SK-N-SH (cell line): ENCODE measurements at regions not wholly inside any gene's neighbourhood (a gene's known extent, or its start where the extent isn't known, plus 50 kb on each side); places are given as distances from the start of the nearest gene placed in this dataset.

Experiments used
- CTCF ChIA-PET: fragments of 300-600, 350-600 bp; formaldehyde crosslinking; extraction: SDS; loops from one replicate; lab custom pipeline; 2021; lab: Yijun Ruan, JAX
- POLR2A ChIA-PET: fragments of 350-600 bp; sonication (Branson Sonifier 250); formaldehyde crosslinking; extraction: SDS; loops from one replicate; lab custom pipeline; 2020; ENCODE audit warnings: antibody characterized with exemption, inconsistent platforms; lab: Yijun Ruan, JAX
- DNase-seq: peaks from one replicate; pipeline ENCODE4 v3.0.0; 2012
- H2AFZ ChIP-seq: fragments of 200-600 bp; sonication (generic); 2 replicates; pipeline ENCODE4 v1.8.1; 2016; ENCODE audit warnings: antibody characterized with exemption, mild to moderate bottlenecking, low read depth
- H3F3A ChIP-seq: fragments of 200-600 bp; sonication (generic); replicated peaks from 2 replicates; pipeline ENCODE3; 2016; ENCODE audit warnings: antibody characterized with exemption, mild to moderate bottlenecking; ENCODE audit not compliant: insufficient read depth
- H3K27ac ChIP-seq, 2 experiments: fragments of 200-500 bp in 1 of 2; fragments of 200-600 bp in 1 of 2; sonication (Bioruptor generic) in 1 of 2; sonication (generic), shearing (Covaris generic) in 1 of 2; 2 replicates each; pipeline versions ENCODE4 v1.5.1 to v1.6.1; 2014 to 2016; ENCODE audit warnings: low read depth in 2 of 2, inconsistent platforms in 1 of 2, low read length in 1 of 2, mild to moderate bottlenecking in 1 of 2, mixed read lengths in 1 of 2
- H3K27me3 ChIP-seq: fragments of 200-600 bp; sonication (generic), shearing (Covaris generic); 2 replicates; pipeline ENCODE4 v1.6.1; 2016; ENCODE audit warnings: mixed run types; ENCODE audit not compliant: insufficient read depth
- H3K36me3 ChIP-seq, 2 experiments: fragments of 200-500 bp in 1 of 2; fragments of 200-600 bp in 1 of 2; sonication (Bioruptor generic) in 1 of 2; sonication (generic) in 1 of 2; replicated peaks in 1 of 2; 2 replicates each; pipeline versions ENCODE3 to v1.5.1; 2014 to 2016; ENCODE audit warnings: low read length in 1 of 2, mild to moderate bottlenecking in 1 of 2; ENCODE audit not compliant: insufficient read depth in 2 of 2, control insufficient read depth in 1 of 2
- H3K4me1 ChIP-seq, 2 experiments: fragments of 200-500 bp in 1 of 2; fragments of 200-600 bp in 1 of 2; sonication (Bioruptor generic) in 1 of 2; sonication (generic), shearing (Covaris generic) in 1 of 2; 2 replicates each; pipeline versions ENCODE4 v1.5.1 to v1.6.1; 2014 to 2016; ENCODE audit warnings: low read depth in 1 of 2, low read length in 1 of 2, mixed run types in 1 of 2; ENCODE audit not compliant: insufficient read depth in 2 of 2, control insufficient read depth in 1 of 2
- H3K4me2 ChIP-seq: fragments of 200-600 bp; sonication (generic), shearing (Covaris generic); 2 replicates; pipeline ENCODE4 v1.6.1; 2017; ENCODE audit warnings: mixed run types
- H3K4me3 ChIP-seq, 2 experiments: fragments of 200-500 bp in 1 of 2; fragments of 200-600 bp in 1 of 2; sonication (Bioruptor generic) in 1 of 2; sonication (generic), shearing (Covaris generic) in 1 of 2; 2 replicates each; pipeline versions ENCODE4 v1.5.1 to v1.8.1; 2014 to 2016; ENCODE audit warnings: low read depth in 2 of 2, inconsistent platforms in 1 of 2, low read length in 1 of 2, mild to moderate bottlenecking in 1 of 2, mixed read lengths in 1 of 2, moderate library complexity in 1 of 2
- H3K79me2 ChIP-seq: fragments of 200-600 bp; sonication (generic); 2 replicates; pipeline ENCODE4 v1.8.1; 2017; ENCODE audit warnings: mild to moderate bottlenecking; ENCODE audit not compliant: insufficient read depth
- H3K9ac ChIP-seq: fragments of 200-600 bp; sonication (generic); 2 replicates; pipeline ENCODE4 v1.6.1; 2017; ENCODE audit warnings: mixed run types
- H3K9me2 ChIP-seq: fragments of 200-600 bp; sonication (generic); 2 replicates; pipeline ENCODE4 v1.6.1; 2017; ENCODE audit warnings: mixed run types
- H3K9me3 ChIP-seq: fragments of 200-600 bp; sonication (generic); 2 replicates; pipeline ENCODE4 v1.6.1; 2017; ENCODE audit warnings: mixed run types, mild to moderate bottlenecking, moderate library complexity
- H4K20me1 ChIP-seq: fragments of 200-600 bp; sonication (generic); 2 replicates; pipeline ENCODE4 v1.6.1; 2017; ENCODE audit warnings: mild to moderate bottlenecking, mixed run types; ENCODE audit not compliant: insufficient read depth
- CHD2 ChIP-seq: fragments of 150-350 bp; IDR thresholded peaks from 2 replicates; pipeline ENCODE4 v1.6.1; 2018; ENCODE audit warnings: low read length; ENCODE audit not compliant: partially characterized antibody
- ELF1 ChIP-seq: IDR thresholded peaks from 2 replicates; pipeline ENCODE4 v1.4.0; 2012
- EZH2phosphoT487 ChIP-seq: fragments of 200-600 bp; sonication (generic); IDR thresholded peaks from 2 replicates; pipeline ENCODE4 v1.6.1; 2017; ENCODE audit warnings: low read depth, mixed run types, mild to moderate bottlenecking, antibody characterized with exemption, moderate library complexity, borderline replicate concordance
- FOXJ3 ChIP-seq: sonication (generic); formaldehyde crosslinking; IDR thresholded peaks from 2 replicates; pipeline ENCODE4 v1.5.1; 2020; ENCODE audit warnings: mild to moderate bottlenecking, missing genetic modification reagents
- FOXM1 ChIP-seq: IDR thresholded peaks from 2 replicates; pipeline ENCODE4 v1.4.0; 2012; ENCODE audit warnings: low read depth, mild to moderate bottlenecking
- GATA2 ChIP-seq: sonication (generic); formaldehyde crosslinking; IDR thresholded peaks from 2 replicates; pipeline ENCODE4 v1.5.0; 2020; ENCODE audit warnings: mild to moderate bottlenecking, missing genetic modification reagents
- NFIC ChIP-seq: IDR thresholded peaks from 2 replicates; pipeline ENCODE4 v1.4.0; 2012; ENCODE audit warnings: borderline replicate concordance
- POLR2AphosphoS5 ChIP-seq: IDR thresholded peaks from 2 replicates; pipeline ENCODE4 v1.6.1; 2012; ENCODE audit warnings: low read depth, low read length
- RAD21 ChIP-seq: IDR thresholded peaks from 2 replicates; pipeline ENCODE4 v1.6.1; 2012; ENCODE audit warnings: mild to moderate bottlenecking, low read length
- RCOR1 ChIP-seq: fragments of 150-350 bp; IDR thresholded peaks from 2 replicates; pipeline ENCODE4 v1.6.1; 2017; ENCODE audit warnings: antibody characterized with exemption, low read length
- RFX5 ChIP-seq: IDR thresholded peaks from 2 replicates; pipeline ENCODE4 v1.6.1; 2012; ENCODE audit warnings: mild to moderate bottlenecking, improper control_type of control experiment, low read length
- SMC3 ChIP-seq: IDR thresholded peaks from 2 replicates; pipeline ENCODE4 v1.6.1; 2012; ENCODE audit warnings: low read depth, low read length, improper control_type of control experiment
- TAF1 ChIP-seq: IDR thresholded peaks from 2 replicates; pipeline ENCODE4 v1.6.1; 2012; ENCODE audit warnings: low read depth, mild to moderate bottlenecking, low read length, moderate library complexity, borderline replicate concordance
- TCF12 ChIP-seq: IDR thresholded peaks from 2 replicates; pipeline ENCODE4 v1.4.0; 2012
- USF2 ChIP-seq: fragments of 150-350 bp; IDR thresholded peaks from 2 replicates; pipeline ENCODE4 v1.6.1; 2017; ENCODE audit warnings: antibody characterized with exemption, low read length, low read depth, borderline replicate concordance
- YY1 ChIP-seq: IDR thresholded peaks from 2 replicates; pipeline ENCODE4 v1.4.0; 2012; ENCODE audit warnings: low read depth, mild to moderate bottlenecking
- ZBTB33 ChIP-seq: IDR thresholded peaks from 2 replicates; pipeline ENCODE4 v1.4.0; 2012; ENCODE audit warnings: low read depth, borderline replicate concordance
- WGBS: methylation state at CpG from one replicate; pipeline ENCODE4 v1.1.6; 2017; ENCODE audit warnings: low lambda C conversion rate; 5-methylcytosine and 5-hydroxymethylcytosine counted together

GRCh38 chr14:56000846-56001245 lies 117.4 kb upstream of the PELI2 start:
- Histone ChIP-seq H3F3A (peaks cover 4% of the 10 kb centered on the region), H3K79me2 (no peaks in the 10 kb centered on the region), H3K9ac (no peak overlapping the region), H3K4me3 (no peak overlapping the region), H3K4me2 (no peak overlapping the region), H3K9me2 (no peaks in the 10 kb centered on the region), H3K9me3 (no peaks in the 10 kb centered on the region), H2AFZ (no peak overlapping the region), H3K27me3 (no peaks in the 10 kb centered on the region), H3K4me1 (no peaks in the 10 kb centered on the region), H4K20me1 (no peaks in the 10 kb centered on the region), H3K27ac (no peak overlapping the region), H3K36me3 (no peaks in the 10 kb centered on the region)
- no peak for DNase-seq
- TF ChIP-seq FOXM1 (no peak), RAD21 (no peak), CHD2 (no peak), GATA2 (CRISPR knock-in tag) (no peak), POLR2AphosphoS5 (no peak), TCF12 (no peak), ZBTB33 (no peak), SMC3 (no peak), USF2 (no peak), NFIC (no peak), YY1 (no peak), TAF1 (no peak), FOXJ3 (CRISPR knock-in tag) (no peak), EZH2phosphoT487 (no peak), RCOR1 (no peak), ELF1 (no peak)
- ChIA-PET CTCF (no interaction called here), POLR2A (no interaction called here)
- WGBS = 32% methylated on average over 3 of the region's 3 CpGs

- Histone ChIP-seq H3K4me1 (no peaks in the 10 kb centered on the region), H2AFZ (no peak overlapping the region), H3K4me2 (no peak overlapping the region), H3F3A (peaks cover 4% of the 10 kb centered on the region), H3K27me3 (no peaks in the 10 kb centered on the region), H4K20me1 (no peaks in the 10 kb centered on the region), H3K36me3 (no peaks in the 10 kb centered on the region), H3K4me3 (no peak overlapping the region), H3K9me3 (no peaks in the 10 kb centered on the region), H3K27ac (no peak overlapping the region), H3K79me2 (no peaks in the 10 kb centered on the region), H3K9ac (no peak overlapping the region), H3K9me2 (no peaks in the 10 kb centered on the region)
- ChIA-PET CTCF (no interaction called here), POLR2A (no interaction called here)
- TF ChIP-seq TCF12 = no peak
- TF ChIP-seq RFX5 = no peak
- TF ChIP-seq CHD2 = no peak
- 16% methylated on average over 7 of the region's 7 CpGs for WGBS
- DNase-seq = no peak
Measured at GRCh38 chr14:56002342-56002741, 115.9 kb upstream of the PELI2 start.
